Sigmoid colon (tissue), 6 donors: ENCODE measurements at regions not wholly inside any gene's neighbourhood (a gene's known extent, or its start where the extent isn't known, plus 50 kb on each side); places are given as distances from the start of the nearest gene placed in this dataset.
A peak's percentile ranks its signal among the peaks of the same experiment; 100 is the strongest.
"Not testable (repeated sequence)": the region's sequence is repeated elsewhere in the genome, so short reads cannot be mapped to it uniquely, and the experiment has no call there.

Source experiments
- DNase-seq: peaks from one replicate; pipeline ENCODE4 v3.0.0-alpha.2; 2019
- H3K27ac ChIP-seq, 4 donors: fragments of 200-600 bp; sonication (generic); one replicate each; pipeline ENCODE4 v1.5.1; 2016 to 2019; ENCODE audit warnings: mild to moderate bottlenecking in 1 of 4
- H3K27me3 ChIP-seq, 3 donors: fragments of 200-600 bp; sonication (generic); one replicate each; pipeline ENCODE4 v1.5.1; 2019; ENCODE audit warnings: mild to moderate bottlenecking in 1 of 3
- H3K36me3 ChIP-seq, 4 donors: fragments of 200-600 bp; sonication (generic); one replicate each; pipeline ENCODE4 v1.5.1; 2016 to 2019
- H3K4me1 ChIP-seq, 4 donors: fragments of 200-600 bp; sonication (generic); one replicate each; pipeline ENCODE4 v1.5.1; 2017 to 2019
- H3K4me3 ChIP-seq, 4 donors: fragments of 200-600 bp; sonication (generic); one replicate each; pipeline ENCODE4 v1.5.1; 2017 to 2019; ENCODE audit warnings: mild to moderate bottlenecking in 2 of 4, moderate library complexity in 1 of 4
- H3K9me3 ChIP-seq, 4 donors: fragments of 200-600 bp in 3 of 4; sonication (generic) in 3 of 4; one replicate each; pipeline versions ENCODE4 v1.5.1 to v1.6.1; 2013 to 2019
- CTCF ChIP-seq, 4 experiments: fragments of 450-650 bp in 3 of 4; fragments of 200-600 bp in 1 of 4; IDR thresholded peaks; one replicate each; pipeline ENCODE4 v1.5.1; 2016 to 2019; ENCODE audit warnings: antibody characterized with exemption in 4 of 4, mild to moderate bottlenecking in 3 of 4, moderate library complexity in 2 of 4
- EP300 ChIP-seq, 4 donors: sonication (generic); formaldehyde crosslinking; IDR thresholded peaks; one replicate each; pipeline ENCODE4 v1.6.1; 2017; ENCODE audit warnings: antibody characterized with exemption in 4 of 4
- POLR2A ChIP-seq, 2 donors: fragments of 450-650 bp; IDR thresholded peaks; one replicate each; pipeline ENCODE4 v1.6.1; 2016; ENCODE audit warnings: antibody characterized with exemption in 2 of 2, mild to moderate bottlenecking in 2 of 2, moderate library complexity in 2 of 2
- POLR2AphosphoS5 ChIP-seq, 4 donors: sonication (generic); formaldehyde crosslinking; IDR thresholded peaks; one replicate each; pipeline ENCODE4 v1.6.1; 2017; ENCODE audit warnings: antibody characterized with exemption in 4 of 4
- WGBS, 2 donors: extraction: QIAGEN DNeasy Blood & Tissue Kit; methylation state at CpG; one replicate each; pipeline ENCODE4 v1.1.7; 2013; 5-methylcytosine and 5-hydroxymethylcytosine counted together
- intact Hi-C: fragments of 100-400 bp; cut with DNase I; formaldehyde crosslinking; loops from one replicate; pipeline ENCODE4 v1.15.1; 2023
- donor health status: healthy with polysubstance abuse.
- donor health status: healthy.

- H3K36me3 ChIP-seq, result no peaks in the 10 kb centered on the region
- no peaks in the 10 kb centered on the region for H3K9me3 ChIP-seq
- no peak overlapping the region for H3K27ac ChIP-seq
- no peak for DNase-seq
- WGBS, 2 donors, result 1% methylated on average over 34 of the region's 34 CpGs
- peak overlapping the region; percentile 1 to 36 (median 29) for H3K4me3 ChIP-seq
- H3K4me1 ChIP-seq, result peaks cover 0 to 9% (median 0%) of the 10 kb centered on the region in 4 donors
- intact Hi-C loops, result no loop called here
- no peak for TF ChIP-seq CTCF (IDR thresholded peaks at IDR 0.05)
- TF ChIP-seq POLR2AphosphoS5 (IDR thresholded peaks at IDR 0.05), result no peak
- no peak for TF ChIP-seq EP300 (IDR thresholded peaks at IDR 0.05)
- TF ChIP-seq POLR2A (IDR thresholded peaks at IDR 0.05), result no peak
- H3K27me3 ChIP-seq, result peaks cover 0 to 41% (median 22%) of the 10 kb centered on the region in 3 donors
These were observed 218.2 kb downstream of the OR2B2 start for GRCh38 chr6:27693766-27694546.

- peaks cover 0 to 14% (median 6%) of the 10 kb centered on the region in 4 donors for H3K4me1 ChIP-seq
- DNase-seq, H3K9me3 ChIP-seq, H3K36me3 ChIP-seq, H3K4me3 ChIP-seq, intact Hi-C loops, H3K27ac ChIP-seq: not testable (repeated sequence)
- H3K27me3 ChIP-seq, result peaks cover 0 to 35% (median 22%) of the 10 kb centered on the region in 3 donors
- 92 to 94% methylated on average over 10 of the region's 10 CpGs for WGBS, 2 donors
These were observed 219.2 kb upstream of the ZNF184 start for GRCh38 chr6:27692133-27692532.

GRCh38 chr6:27688014-27688586 is 215.2 kb upstream of the ZNF184 start:
- intact Hi-C loops, result loop anchor here (5.0 to 10.0 kb wide), 3 partner anchors 173 to 1254 kb away; no protein-coding TSS in a partner anchor
- DNase-seq, result peak; percentile 90
- Histone ChIP-seq H3K36me3 (no peaks in the 10 kb centered on the region), H3K27ac (peak overlapping the region; percentile 32 to 63 (median 55)), H3K4me3 (peak overlapping the region; percentile 34 to 50 (median 42)), H3K4me1 (peaks cover 0 to 16% (median 3%) of the 10 kb centered on the region in 4 donors), H3K27me3 (peaks cover 0 to 3% (median 0%) of the 10 kb centered on the region in 3 donors), H3K9me3 (no peaks in the 10 kb centered on the region)
- 0 to 2% methylated on average over 28 of the region's 28 CpGs for WGBS, 2 donors
- no peak for TF ChIP-seq POLR2AphosphoS5 (IDR thresholded peaks at IDR 0.05)
- no peak for TF ChIP-seq CTCF (IDR thresholded peaks at IDR 0.05)
- no peak for TF ChIP-seq POLR2A (IDR thresholded peaks at IDR 0.05)

- H3K9me3 ChIP-seq, result no peaks in the 10 kb centered on the region
- H3K36me3 ChIP-seq, result no peaks in the 10 kb centered on the region
- peaks cover 0 to 10% (median 7%) of the 10 kb centered on the region in 3 donors for H3K27me3 ChIP-seq
- TF ChIP-seq CTCF (IDR thresholded peaks at IDR 0.05) (peak in 3 of 4 experiments; percentile 22 to 52 (median 25)), POLR2AphosphoS5 (IDR thresholded peaks at IDR 0.05) (no peak)
- peak; percentile 79 for DNase-seq
- peak overlapping the region; percentile 34 to 50 (median 42) for H3K4me3 ChIP-seq
- peaks cover 0 to 16% (median 3%) of the 10 kb centered on the region in 4 donors for H3K4me1 ChIP-seq
- intact Hi-C loops, result loop anchor here (2.0 to 10.0 kb wide), 4 partner anchors 65 to 1255 kb away; no protein-coding TSS in a partner anchor
- peak overlapping the region; percentile 32 to 63 (median 55) for H3K27ac ChIP-seq
- WGBS, 2 donors, result 1% methylated on average over 43 of the region's 43 CpGs
These were observed 214.5 kb upstream of the ZNF184 start for GRCh38 chr6:27687154-27688013.
